OCI-LY7 (cell line): ENCODE measurements at regions not wholly inside any gene's neighbourhood (a gene's known extent, or its start where the extent isn't known, plus 50 kb on each side); places are given as distances from the start of the nearest gene placed in this dataset.

ENCODE experiments used
- BruUV-seq: library from RNA; stranded (reverse); fragments of 400-500 nt; replicated peaks from 2 replicates; lab custom pipeline; 2021; lab: Mats Ljungman, UMichigan
- CTCF ChIA-PET: fragments of 300-600 bp; sonication (Branson Sonifier 250); formaldehyde crosslinking; loops from one replicate; lab custom pipeline; 2022; ENCODE audit warnings: antibody characterized with exemption; ENCODE audit not compliant: unreplicated experiment; lab: Charles Lee
- POLR2A ChIA-PET: fragments of 300-600 bp; sonication (Branson Sonifier 250); formaldehyde crosslinking; loops from one replicate; lab custom pipeline; 2022; ENCODE audit warnings: antibody characterized with exemption; lab: Charles Lee
- DNase-seq: peaks from one replicate; pipeline ENCODE4 v3.0.0-alpha.2; 2015; ENCODE audit warnings: low spot score
- H2AFZ ChIP-seq: fragments of 200-600 bp; sonication (generic), shearing (Covaris generic); 2 replicates; pipeline ENCODE4 v1.6.1; 2014; ENCODE audit warnings: mild to moderate bottlenecking, antibody characterized with exemption, low read length, moderate library complexity
- H3K27ac ChIP-seq: fragments of 200-600 bp; sonication (generic); 2 replicates; pipeline ENCODE4 v1.5.1; 2014; ENCODE audit warnings: mixed run types, low read depth, mild to moderate bottlenecking, moderate library complexity, low read length, inconsistent platforms; ENCODE audit not compliant: poor library complexity, severe bottlenecking
- H3K36me3 ChIP-seq: fragments of 200-600 bp; sonication (generic); 2 replicates; pipeline ENCODE4 v1.6.1; 2014; ENCODE audit warnings: mild to moderate bottlenecking, antibody characterized with exemption, low read length, moderate library complexity, mixed read lengths; ENCODE audit not compliant: insufficient read depth
- H3K4me1 ChIP-seq: fragments of 200-600 bp; sonication (generic); 2 replicates; pipeline ENCODE4 v1.5.1; 2014; ENCODE audit warnings: mild to moderate bottlenecking, low read length; ENCODE audit not compliant: insufficient read depth, poor library complexity, severe bottlenecking
- H3K4me2 ChIP-seq: fragments of 200-600 bp; sonication (generic); 2 replicates; pipeline ENCODE4 v1.6.1; 2014; ENCODE audit warnings: mild to moderate bottlenecking, low read length
- H3K4me3 ChIP-seq: fragments of 200-600 bp; sonication (generic); 2 replicates; pipeline ENCODE4 v1.5.1; 2014; ENCODE audit warnings: mild to moderate bottlenecking, low read depth, low read length; ENCODE audit not compliant: poor library complexity, severe bottlenecking
- H3K79me2 ChIP-seq: fragments of 200-600 bp; sonication (generic); 2 replicates; pipeline ENCODE4 v1.6.1; 2016; ENCODE audit warnings: low read depth, mild to moderate bottlenecking, low read length, moderate library complexity, mixed read lengths; ENCODE audit not compliant: insufficient read depth
- H3K9me2 ChIP-seq: fragments of 200-600 bp; sonication (generic); 2 replicates; pipeline ENCODE4 v1.6.1; 2016; ENCODE audit warnings: mild to moderate bottlenecking, low read length, mixed read lengths; ENCODE audit not compliant: insufficient read depth
- H3K9me3 ChIP-seq: fragments of 200-600 bp; sonication (generic); 2 replicates; pipeline ENCODE4 v1.6.1; 2014; ENCODE audit warnings: mild to moderate bottlenecking, mixed run types, low read length, mixed read lengths
- H4K20me1 ChIP-seq: fragments of 200-600 bp; sonication (generic); 2 replicates; pipeline ENCODE4 v1.6.1; 2014; ENCODE audit warnings: mild to moderate bottlenecking, antibody characterized with exemption, low read length, moderate library complexity, mixed read lengths; ENCODE audit not compliant: insufficient read depth
- CTCF ChIP-seq: fragments of 200-600 bp; sonication (generic); conservative IDR thresholded peaks from 2 replicates; pipeline ENCODE4 v1.5.1; 2014; ENCODE audit warnings: mild to moderate bottlenecking, antibody characterized with exemption, low read length, moderate library complexity, mixed read lengths
- EZH2phosphoT487 ChIP-seq: fragments of 200-600 bp; sonication (generic); IDR thresholded peaks from 2 replicates; pipeline ENCODE4 v1.6.1; 2018; ENCODE audit warnings: low read depth, borderline replicate concordance, mild to moderate bottlenecking, mixed run types, antibody characterized with exemption, low read length, moderate library complexity, mixed read lengths
- intact Hi-C: fragments of 100-400 bp; cut with micrococcal nuclease; formaldehyde crosslinking; loops from one replicate; pipeline ENCODE4 v1.10.0; 2022; ENCODE audit not compliant: unreplicated experiment

GRCh38 chr1:101309334-101310311 lies 72.8 kb downstream of the S1PR1 start:
- no peaks in the 10 kb centered on the region for H3K79me2 ChIP-seq
- ChIA-PET POLR2A (interaction anchor here (0.8 to 2.3 kb wide), 8 partner anchors 9 to 386 kb away, joined by 3 to 9 read pairs (median 4); no protein-coding TSS in a partner anchor), CTCF (interaction anchor here (0.9 to 1.4 kb wide), 3 partner anchors 98 to 128 kb away, joined by 3 to 17 read pairs (median 5); no protein-coding TSS in a partner anchor)
- TF ChIP-seq EZH2phosphoT487 (no peak), CTCF (peak; percentile 94)
- H3K4me3 ChIP-seq, result peak overlapping the region; percentile 18
- no peaks in the 10 kb centered on the region for H4K20me1 ChIP-seq
- peak overlapping the region; percentile 57; the same call in 1 of the 2 replicates for H2AFZ ChIP-seq
- intact Hi-C loops, result loop anchor here (1.0 kb wide), 2 partner anchors 48 to 129 kb away; no protein-coding TSS in a partner anchor
- peak; percentile 70 for DNase-seq
- H3K9me3 ChIP-seq, result no peaks in the 10 kb centered on the region
- H3K36me3 ChIP-seq, result no peaks in the 10 kb centered on the region
- no peak overlapping the region for H3K27ac ChIP-seq
- H3K4me1 ChIP-seq, result peaks cover 24% of the 10 kb centered on the region
- no peaks in the 10 kb centered on the region for H3K9me2 ChIP-seq
- BruUV-seq, result no TSS peak
- H3K4me2 ChIP-seq, result peak overlapping the region; percentile 57; the same call in 1 of the 2 replicates

GRCh38 chr1:101310506-101310905 lies 73.7 kb downstream of the S1PR1 start:
- Histone ChIP-seq H3K27ac (no peak overlapping the region), H3K4me3 (no peak overlapping the region), H2AFZ (no peak overlapping the region), H3K4me1 (peaks cover 24% of the 10 kb centered on the region), H3K9me2 (no peaks in the 10 kb centered on the region), H3K79me2 (no peaks in the 10 kb centered on the region), H4K20me1 (no peaks in the 10 kb centered on the region), H3K36me3 (no peaks in the 10 kb centered on the region), H3K9me3 (no peaks in the 10 kb centered on the region), H3K4me2 (no peak overlapping the region)
- ChIA-PET POLR2A (interaction anchor here (0.8 to 2.3 kb wide), 3 partner anchors 10 to 126 kb away, joined by 3 to 9 read pairs (median 5); no protein-coding TSS in a partner anchor), CTCF (interaction anchor here (0.9 kb wide), 1 partner anchor 126 kb away, joined by 3 read pairs; no protein-coding TSS in a partner anchor)
- no peak for DNase-seq
- no TSS peak for BruUV-seq
- no peak for TF ChIP-seq EZH2phosphoT487
- TF ChIP-seq CTCF, result no peak
- intact Hi-C loops, result no loop called here
